ENCODE measurements at regions not wholly inside any gene's neighbourhood (a gene's known extent, or its start where the extent isn't known, plus 50 kb on each side); places are given as distances from the start of the nearest gene placed in this dataset.
"Not testable (repeated sequence)": the region's sequence is repeated elsewhere in the genome, so short reads cannot be mapped to it uniquely, and the experiment has no call there.

DNA sequence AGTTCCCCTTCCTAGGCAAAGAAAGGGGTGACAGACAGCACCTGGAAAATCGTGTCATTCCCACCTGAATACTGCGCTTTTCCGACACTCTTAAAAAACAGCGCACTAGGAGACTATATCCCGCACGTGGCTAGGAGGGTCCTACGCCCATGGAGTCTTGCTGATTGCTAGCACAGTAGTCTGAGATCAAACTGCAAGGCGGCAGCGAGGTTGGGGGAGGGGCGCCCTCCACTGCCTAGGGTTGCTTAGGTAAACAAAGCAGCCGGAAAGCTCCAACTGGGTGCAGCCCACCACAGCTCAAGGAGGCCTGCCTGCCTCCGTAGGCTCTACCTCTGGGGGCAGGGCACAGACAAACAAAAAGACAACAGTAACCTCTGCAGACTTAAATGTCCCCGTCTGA, 367.5 kb downstream of the PRR16 start:
- H3K27ac ChIP-seq (ENCODE audit: low read depth in 2 of 2, low read length in 1 of 2); H3K4me3 ChIP-seq (ENCODE audit: low read depth in 2 of 2, low read length in 1 of 2); H3K79me2 ChIP-seq (ENCODE audit: insufficient read depth); H3K9me3 ChIP-seq; H3K4me1 ChIP-seq (ENCODE audit: control insufficient read depth in 1 of 2, insufficient read depth in 2 of 2, low read depth in 1 of 2, low read length in 1 of 2); H3K9ac ChIP-seq; H3K36me3 ChIP-seq (replicated peaks in 1 of 2; ENCODE audit: control insufficient read depth in 1 of 2, insufficient read depth in 2 of 2, low read length in 1 of 2); H3F3A ChIP-seq (replicated peaks; ENCODE audit: insufficient read depth); POLR2A ChIA-PET; H3K4me2 ChIP-seq; H3K9me2 ChIP-seq; CTCF ChIA-PET; H3K27me3 ChIP-seq (ENCODE audit: insufficient read depth); H2AFZ ChIP-seq (ENCODE audit: low read depth); DNase-seq; H4K20me1 ChIP-seq (ENCODE audit: insufficient read depth): not testable (repeated sequence)
- WGBS (ENCODE audit: low lambda C conversion rate): 80% methylated on average over 12 of the region's 13 CpGs

GRCh38 chr5:120841830-120842229, 377.7 kb downstream of the PRR16 start:
- CTCF ChIA-PET: interaction anchor here (1.1 kb wide), 1 partner anchor 22 kb away, joined by 3 read pairs; no protein-coding TSS in a partner anchor
- Histone ChIP-seq H3K27ac (ENCODE audit: low read depth in 2 of 2, low read length in 1 of 2) (no peak overlapping the region), H2AFZ (ENCODE audit: low read depth) (no peak overlapping the region), H3K9ac (no peak overlapping the region), H3K36me3 (replicated peaks in 1 of 2; ENCODE audit: control insufficient read depth in 1 of 2, insufficient read depth in 2 of 2, low read length in 1 of 2) (no peaks in the 10 kb centered on the region), H3K79me2 (ENCODE audit: insufficient read depth) (no peaks in the 10 kb centered on the region), H3K9me2 (no peaks in the 10 kb centered on the region), H3F3A (replicated peaks; ENCODE audit: insufficient read depth) (no peaks in the 10 kb centered on the region), H3K27me3 (ENCODE audit: insufficient read depth) (no peaks in the 10 kb centered on the region), H4K20me1 (ENCODE audit: insufficient read depth) (no peaks in the 10 kb centered on the region), H3K4me3 (ENCODE audit: low read depth in 2 of 2, low read length in 1 of 2) (no peak overlapping the region), H3K4me2 (no peak overlapping the region), H3K9me3 (no peaks in the 10 kb centered on the region), H3K4me1 (ENCODE audit: control insufficient read depth in 1 of 2, insufficient read depth in 2 of 2, low read depth in 1 of 2, low read length in 1 of 2) (no peaks in the 10 kb centered on the region)
- POLR2A ChIA-PET: no interaction called here
- no peak for TF ChIP-seq EZH2phosphoT487 (IDR thresholded peaks at IDR 0.05; ENCODE audit: borderline replicate concordance, low read depth)
- TF ChIP-seq POLR2AphosphoS5 (IDR thresholded peaks at IDR 0.05; ENCODE audit: low read depth, low read length): no peak
- no peak for TF ChIP-seq FOSL2 (IDR thresholded peaks at IDR 0.05; ENCODE audit: borderline replicate concordance, low read depth)
- no peak for TF ChIP-seq SIN3A (IDR thresholded peaks at IDR 0.05; ENCODE audit: borderline replicate concordance, low read depth, low read length)
- no peak for TF ChIP-seq RXRA (IDR thresholded peaks at IDR 0.05; ENCODE audit: borderline replicate concordance, low read depth)
- TF ChIP-seq TCF12 (IDR thresholded peaks at IDR 0.05): no peak
- TF ChIP-seq GATA2 (CRISPR knock-in tag; IDR thresholded peaks at IDR 0.05): no peak
- TF ChIP-seq TAF1 (IDR thresholded peaks at IDR 0.05; ENCODE audit: borderline replicate concordance, low read depth, low read length): no peak
- no peak for TF ChIP-seq EP300 (IDR thresholded peaks at IDR 0.05; ENCODE audit: borderline replicate concordance in 1 of 2, low read depth in 1 of 2, low read length in 1 of 2)
- no peak for DNase-seq

DNA sequence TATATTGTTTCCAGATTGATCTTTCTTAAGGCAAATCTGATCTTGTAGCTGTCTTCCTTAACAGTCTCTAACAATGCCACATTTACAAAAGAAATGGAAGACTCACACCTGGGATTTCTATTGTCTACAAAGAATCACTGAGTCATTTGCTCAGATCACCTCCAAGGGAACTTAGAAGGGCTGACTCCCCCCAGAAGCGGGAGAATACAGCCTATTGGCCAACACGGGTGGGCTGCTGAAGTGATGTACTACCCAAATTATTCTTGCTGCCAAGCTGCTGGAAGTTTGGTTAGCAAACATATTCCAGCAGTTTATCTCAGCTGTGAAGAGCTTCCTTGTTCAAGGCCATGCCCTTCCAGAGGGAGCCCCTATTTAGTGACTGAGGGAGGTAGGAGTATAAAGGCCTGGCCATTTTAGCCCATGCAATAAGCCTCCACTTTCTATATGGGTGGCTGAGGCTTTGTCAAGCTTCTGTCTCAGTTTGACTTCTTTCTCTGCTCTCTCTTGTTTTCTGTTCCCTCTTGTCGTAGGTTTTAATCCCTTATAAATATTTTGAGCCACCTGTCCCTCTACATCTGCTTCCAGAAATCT, 379.4 kb downstream of the PRR16 start:
- no peak for DNase-seq
- Histone ChIP-seq H3K9me2 (no peaks in the 10 kb centered on the region), H3K4me2 (no peak overlapping the region), H2AFZ (ENCODE audit: low read depth) (no peak overlapping the region), H3K9ac (no peak overlapping the region), H3K36me3 (replicated peaks in 1 of 2; ENCODE audit: control insufficient read depth in 1 of 2, insufficient read depth in 2 of 2, low read length in 1 of 2) (no peaks in the 10 kb centered on the region), H4K20me1 (ENCODE audit: insufficient read depth) (no peaks in the 10 kb centered on the region), H3K9me3 (no peaks in the 10 kb centered on the region), H3K4me3 (ENCODE audit: low read depth in 2 of 2, low read length in 1 of 2) (no peak overlapping the region), H3F3A (replicated peaks; ENCODE audit: insufficient read depth) (no peaks in the 10 kb centered on the region), H3K79me2 (ENCODE audit: insufficient read depth) (no peaks in the 10 kb centered on the region), H3K27me3 (ENCODE audit: insufficient read depth) (no peaks in the 10 kb centered on the region), H3K4me1 (ENCODE audit: control insufficient read depth in 1 of 2, insufficient read depth in 2 of 2, low read depth in 1 of 2, low read length in 1 of 2) (no peaks in the 10 kb centered on the region; a peak in 1 of 4 replicates), H3K27ac (ENCODE audit: low read depth in 2 of 2, low read length in 1 of 2) (no peak overlapping the region)
- TF ChIP-seq TEAD4 (IDR thresholded peaks at IDR 0.05; ENCODE audit: borderline replicate concordance, insufficient read depth): no peak
- TF ChIP-seq RFX5 (IDR thresholded peaks at IDR 0.05; ENCODE audit: low read length): no peak
- no peak for TF ChIP-seq RAD21 (IDR thresholded peaks at IDR 0.05; ENCODE audit: low read length)
- TF ChIP-seq JUND (IDR thresholded peaks at IDR 0.05): no peak
- no peak for TF ChIP-seq TAF1 (IDR thresholded peaks at IDR 0.05; ENCODE audit: borderline replicate concordance, low read depth, low read length)
- TF ChIP-seq ELF1 (IDR thresholded peaks at IDR 0.05): no peak
- no peak for TF ChIP-seq FOXJ3 (CRISPR knock-in tag; IDR thresholded peaks at IDR 0.05)
- TF ChIP-seq MAX (IDR thresholded peaks at IDR 0.05; ENCODE audit: low read depth): no peak
- no peak for TF ChIP-seq SIN3A (IDR thresholded peaks at IDR 0.05; ENCODE audit: borderline replicate concordance, low read depth, low read length)
- TF ChIP-seq CHD2 (IDR thresholded peaks at IDR 0.05; ENCODE audit: low read length, partially characterized antibody): no peak
- TF ChIP-seq NFIC (IDR thresholded peaks at IDR 0.05; ENCODE audit: borderline replicate concordance): no peak
- no peak for TF ChIP-seq NRF1 (IDR thresholded peaks at IDR 0.05; ENCODE audit: low read depth, low read length)
- ChIA-PET POLR2A (no interaction called here), CTCF (no interaction called here)
- WGBS (ENCODE audit: low lambda C conversion rate): 52% methylated on average over 3 of the region's 3 CpGs

All from SK-N-SH (cell line).